Transverse colon (tissue), 4 donors: ENCODE measurements at regions not wholly inside any gene's neighbourhood (a gene's known extent, or its start where the extent isn't known, plus 50 kb on each side); places are given as distances from the start of the nearest gene placed in this dataset.

Experiments used
- CTCF ChIP-seq, 5 experiments: fragments of 200-600 bp in 3 of 5; fragments of 450-650 bp in 2 of 5; sonication (generic) in 3 of 5; IDR thresholded peaks; 1 replicate in 2 of 5; 2 replicates in 3 of 5; pipeline ENCODE4 v1.5.1; 2016 to 2017; ENCODE audit warnings: antibody characterized with exemption in 5 of 5, inconsistent platforms in 3 of 5, mild to moderate bottlenecking in 2 of 5, moderate library complexity in 1 of 5
- POLR2AphosphoS5 ChIP-seq, 3 donors: sonication (generic); formaldehyde crosslinking; IDR thresholded peaks; one replicate each; pipeline ENCODE4 v1.6.1; 2016; ENCODE audit warnings: antibody characterized with exemption in 3 of 3

GRCh38 chr2:172361840-172362239, 65.5 kb upstream of the ITGA6 start:
- TF ChIP-seq POLR2AphosphoS5 (IDR thresholded peaks at IDR 0.05): no peak
- TF ChIP-seq CTCF (IDR thresholded peaks at IDR 0.05): no peak
